Panc1 (cell line): ENCODE measurements at regions not wholly inside any gene's neighbourhood (a gene's known extent, or its start where the extent isn't known, plus 50 kb on each side); places are given as distances from the start of the nearest gene placed in this dataset.

Experiments
- ATAC-seq: fragments of 200-7000 bp; cut with Tn5 transposase; 2 replicates; pipeline ENCODE4 v1.9.1; 2020; ENCODE audit warnings: mild to moderate bottlenecking, moderate library complexity
- BruUV-seq: library from RNA; stranded (reverse); fragments of 400-500 nt; replicated peaks from 2 replicates; lab custom pipeline; 2021; lab: Mats Ljungman, UMichigan
- CTCF ChIA-PET: fragments of 300-600 bp; sonication (Branson Sonifier 250); formaldehyde crosslinking; loops from one replicate; lab custom pipeline; 2022; ENCODE audit warnings: antibody characterized with exemption; lab: Charles Lee
- POLR2A ChIA-PET: fragments of 300-600 bp; sonication (Branson Sonifier 250); formaldehyde crosslinking; loops from one replicate; lab custom pipeline; 2022; ENCODE audit warnings: antibody characterized with exemption; lab: Charles Lee
- DNase-seq: peaks from one replicate; pipeline ENCODE4 v3.0.0-alpha.2; 2010; ENCODE audit warnings: low read depth, low spot score
- H3K27ac ChIP-seq: 2 replicates; pipeline ENCODE4 v1.5.1; 2011; ENCODE audit warnings: mild to moderate bottlenecking, low read length, inconsistent platforms
- H3K27me3 ChIP-seq: fragments of 200-500 bp; sonication (Bioruptor generic); 2 replicates; pipeline ENCODE4 v1.6.0; 2014; ENCODE audit warnings: low read length, inconsistent platforms; ENCODE audit not compliant: control insufficient read depth, insufficient read depth
- H3K36me3 ChIP-seq: fragments of 200-500 bp; sonication (Bioruptor generic); 2 replicates; pipeline ENCODE4 v1.5.1; 2014; ENCODE audit warnings: inconsistent platforms, mild to moderate bottlenecking, low read length, moderate library complexity; ENCODE audit not compliant: control insufficient read depth, insufficient read depth
- H3K4me1 ChIP-seq: 2 replicates; pipeline ENCODE4 v1.5.1; 2011; ENCODE audit warnings: inconsistent platforms, mild to moderate bottlenecking, low read length, moderate library complexity; ENCODE audit not compliant: control insufficient read depth, insufficient read depth
- H3K4me3 ChIP-seq, 2 experiments: 2 replicates each; pipeline ENCODE4 v1.5.1; 2011 to 2012; ENCODE audit warnings: low read depth in 2 of 2, low read length in 2 of 2, mild to moderate bottlenecking in 2 of 2, inconsistent platforms in 1 of 2, moderate library complexity in 1 of 2
- H3K9me3 ChIP-seq: fragments of 200-500 bp; sonication (Bioruptor generic); 2 replicates; pipeline ENCODE4 v1.5.1; 2014; ENCODE audit warnings: low read depth, mild to moderate bottlenecking, inconsistent platforms, low read length, moderate library complexity; ENCODE audit not compliant: control insufficient read depth, insufficient read depth
- CTCF ChIP-seq: fragments of 450-650 bp; IDR thresholded peaks from 2 replicates; pipeline ENCODE4 v1.5.1; 2017; ENCODE audit warnings: mild to moderate bottlenecking
- POLR2AphosphoS5 ChIP-seq: IDR thresholded peaks from 2 replicates; pipeline ENCODE4 v1.6.1; 2012; ENCODE audit warnings: mild to moderate bottlenecking, low read depth, low read length, moderate library complexity
- SIN3A ChIP-seq: IDR thresholded peaks from 2 replicates; pipeline ENCODE4 v1.6.1; 2012; ENCODE audit warnings: low read depth, mild to moderate bottlenecking, low read length, moderate library complexity, borderline replicate concordance; ENCODE audit not compliant: insufficient read depth
- TCF7L2 ChIP-seq: IDR thresholded peaks from 2 replicates; pipeline ENCODE4 v1.6.1; 2011; ENCODE audit warnings: mild to moderate bottlenecking, low read depth, low read length, inconsistent platforms
- in situ Hi-C: cut with HindIII; loops from 2 replicates; pipeline ENCODE4 v1.10.0; 2016; ENCODE audit warnings: low sequenced_read_pairs, low pct_unique_long_range_greater_than_20kb
- intact Hi-C: fragments of 100-400 bp; cut with micrococcal nuclease; formaldehyde crosslinking; loops from one replicate; pipeline ENCODE4 v1.10.0; 2022; ENCODE audit not compliant: unreplicated experiment
- TF ChIP-seq, protein P1 (sequence below), 2 experiments: IDR thresholded peaks; 2 replicates each; pipeline ENCODE4 v1.6.1; 2011 to 2012; ENCODE audit warnings: low read depth in 2 of 2, control low read depth in 1 of 2, low read length in 1 of 2, mild to moderate bottlenecking in 1 of 2, moderate library complexity in 1 of 2; ENCODE audit not compliant: insufficient read depth in 1 of 2

- intact Hi-C loops, result no loop called here
- Histone ChIP-seq H3K27ac (no peak overlapping the region), H3K36me3 (no peaks in the 10 kb centered on the region), H3K9me3 (no peaks in the 10 kb centered on the region), H3K4me1 (no peaks in the 10 kb centered on the region), H3K27me3 (no peaks in the 10 kb centered on the region), H3K4me3 (no peak overlapping the region)
- ATAC-seq (no peak), DNase-seq (no peak)
- no peak for TF ChIP-seq POLR2AphosphoS5
- TF ChIP-seq TCF7L2, result no peak
- no peak for TF ChIP-seq SIN3A
- TF ChIP-seq CTCF, result no peak
- TF ChIP-seq, protein P1, sequence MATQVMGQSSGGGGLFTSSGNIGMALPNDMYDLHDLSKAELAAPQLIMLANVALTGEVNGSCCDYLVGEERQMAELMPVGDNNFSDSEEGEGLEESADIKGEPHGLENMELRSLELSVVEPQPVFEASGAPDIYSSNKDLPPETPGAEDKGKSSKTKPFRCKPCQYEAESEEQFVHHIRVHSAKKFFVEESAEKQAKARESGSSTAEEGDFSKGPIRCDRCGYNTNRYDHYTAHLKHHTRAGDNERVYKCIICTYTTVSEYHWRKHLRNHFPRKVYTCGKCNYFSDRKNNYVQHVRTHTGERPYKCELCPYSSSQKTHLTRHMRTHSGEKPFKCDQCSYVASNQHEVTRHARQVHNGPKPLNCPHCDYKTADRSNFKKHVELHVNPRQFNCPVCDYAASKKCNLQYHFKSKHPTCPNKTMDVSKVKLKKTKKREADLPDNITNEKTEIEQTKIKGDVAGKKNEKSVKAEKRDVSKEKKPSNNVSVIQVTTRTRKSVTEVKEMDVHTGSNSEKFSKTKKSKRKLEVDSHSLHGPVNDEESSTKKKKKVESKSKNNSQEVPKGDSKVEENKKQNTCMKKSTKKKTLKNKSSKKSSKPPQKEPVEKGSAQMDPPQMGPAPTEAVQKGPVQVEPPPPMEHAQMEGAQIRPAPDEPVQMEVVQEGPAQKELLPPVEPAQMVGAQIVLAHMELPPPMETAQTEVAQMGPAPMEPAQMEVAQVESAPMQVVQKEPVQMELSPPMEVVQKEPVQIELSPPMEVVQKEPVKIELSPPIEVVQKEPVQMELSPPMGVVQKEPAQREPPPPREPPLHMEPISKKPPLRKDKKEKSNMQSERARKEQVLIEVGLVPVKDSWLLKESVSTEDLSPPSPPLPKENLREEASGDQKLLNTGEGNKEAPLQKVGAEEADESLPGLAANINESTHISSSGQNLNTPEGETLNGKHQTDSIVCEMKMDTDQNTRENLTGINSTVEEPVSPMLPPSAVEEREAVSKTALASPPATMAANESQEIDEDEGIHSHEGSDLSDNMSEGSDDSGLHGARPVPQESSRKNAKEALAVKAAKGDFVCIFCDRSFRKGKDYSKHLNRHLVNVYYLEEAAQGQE (IDR thresholded peaks at IDR 0.05; ENCODE audit: insufficient read depth in 1 of 2, low read depth in 2 of 2, low read length in 1 of 2), result no peak
- ChIA-PET CTCF (no interaction called here), POLR2A (no interaction called here)
- in situ Hi-C loops, result no loop called here
- BruUV-seq, result no TSS peak
Measured at GRCh38 chr9:1120500-1121165, 70.5 kb downstream of the DMRT2 start.

- Histone ChIP-seq H3K27ac (no peak overlapping the region), H3K36me3 (no peaks in the 10 kb centered on the region), H3K4me3 (no peak overlapping the region), H3K27me3 (no peaks in the 10 kb centered on the region), H3K4me1 (no peaks in the 10 kb centered on the region), H3K9me3 (no peaks in the 10 kb centered on the region)
- BruUV-seq, result no TSS peak
- in situ Hi-C loops, result no loop called here
- ChIA-PET POLR2A (no interaction called here), CTCF (no interaction called here)
- DNase-seq (no peak), ATAC-seq (no peak)
- no peak for TF ChIP-seq POLR2AphosphoS5
- TF ChIP-seq SIN3A, result no peak
- TF ChIP-seq, protein P1 (IDR thresholded peaks at IDR 0.05; ENCODE audit: insufficient read depth in 1 of 2, low read depth in 2 of 2, low read length in 1 of 2), result no peak
- TF ChIP-seq CTCF, result no peak
- intact Hi-C loops, result no loop called here
Measured at GRCh38 chr9:1125741-1126140, 75.6 kb downstream of the DMRT2 start.
